Stomach (tissue), 4 donors: ENCODE measurements at regions not wholly inside any gene's neighbourhood (a gene's known extent, or its start where the extent isn't known, plus 50 kb on each side); places are given as distances from the start of the nearest gene placed in this dataset.

Source experiments
- EP300 ChIP-seq: sonication (generic); formaldehyde crosslinking; IDR thresholded peaks from one replicate; pipeline ENCODE4 v1.6.1; 2017; ENCODE audit warnings: antibody characterized with exemption
- POLR2A ChIP-seq, 4 donors: fragments of 450-650 bp; IDR thresholded peaks; one replicate each; pipeline ENCODE4 v1.6.1; 2016; ENCODE audit warnings: antibody characterized with exemption in 4 of 4, control low read depth in 2 of 4, mild to moderate bottlenecking in 1 of 4, moderate library complexity in 1 of 4
- TF ChIP-seq, protein P1 (sequence below), 7 experiments: fragments of 450-650 bp in 4 of 7; fragments of 200-600 bp in 3 of 7; sonication (generic) in 3 of 7; IDR thresholded peaks; one replicate each; pipeline ENCODE4 v1.5.1; 2016 to 2019; ENCODE audit warnings: antibody characterized with exemption in 7 of 7, control low read depth in 2 of 7, mild to moderate bottlenecking in 1 of 7

- TF ChIP-seq, protein P1, sequence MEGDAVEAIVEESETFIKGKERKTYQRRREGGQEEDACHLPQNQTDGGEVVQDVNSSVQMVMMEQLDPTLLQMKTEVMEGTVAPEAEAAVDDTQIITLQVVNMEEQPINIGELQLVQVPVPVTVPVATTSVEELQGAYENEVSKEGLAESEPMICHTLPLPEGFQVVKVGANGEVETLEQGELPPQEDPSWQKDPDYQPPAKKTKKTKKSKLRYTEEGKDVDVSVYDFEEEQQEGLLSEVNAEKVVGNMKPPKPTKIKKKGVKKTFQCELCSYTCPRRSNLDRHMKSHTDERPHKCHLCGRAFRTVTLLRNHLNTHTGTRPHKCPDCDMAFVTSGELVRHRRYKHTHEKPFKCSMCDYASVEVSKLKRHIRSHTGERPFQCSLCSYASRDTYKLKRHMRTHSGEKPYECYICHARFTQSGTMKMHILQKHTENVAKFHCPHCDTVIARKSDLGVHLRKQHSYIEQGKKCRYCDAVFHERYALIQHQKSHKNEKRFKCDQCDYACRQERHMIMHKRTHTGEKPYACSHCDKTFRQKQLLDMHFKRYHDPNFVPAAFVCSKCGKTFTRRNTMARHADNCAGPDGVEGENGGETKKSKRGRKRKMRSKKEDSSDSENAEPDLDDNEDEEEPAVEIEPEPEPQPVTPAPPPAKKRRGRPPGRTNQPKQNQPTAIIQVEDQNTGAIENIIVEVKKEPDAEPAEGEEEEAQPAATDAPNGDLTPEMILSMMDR (IDR thresholded peaks at IDR 0.05): no peak
- TF ChIP-seq EP300 (no peak), POLR2A (IDR thresholded peaks at IDR 0.05) (no peak)
Observed at GRCh38 chr11:101718402-101718801, 134.6 kb upstream of the TRPC6 start.
